Liver (tissue), 8 donors: ENCODE measurements at regions not wholly inside any gene's neighbourhood (a gene's known extent, or its start where the extent isn't known, plus 50 kb on each side); places are given as distances from the start of the nearest gene placed in this dataset.

Experiments
- DNase-seq: peaks from one replicate; pipeline ENCODE4 v3.0.0-alpha.2; 2017; ENCODE audit warnings: low spot score
- H3K27ac ChIP-seq, 2 donors: one replicate each; pipeline ENCODE4 v1.7.0; 2013; ENCODE audit warnings: inconsistent platforms in 2 of 2, low read length in 2 of 2, control low read depth in 1 of 2, low read depth in 1 of 2, mild to moderate bottlenecking in 1 of 2
- H3K27me3 ChIP-seq, 4 donors: one replicate each; pipeline versions ENCODE4 v1.6.1 to v1.7.0; 2013; ENCODE audit warnings: low read length in 3 of 4, inconsistent platforms in 1 of 4, mild to moderate bottlenecking in 1 of 4, moderate library complexity in 1 of 4; ENCODE audit not compliant: control insufficient read depth in 4 of 4, insufficient read depth in 4 of 4
- H3K36me3 ChIP-seq, 4 donors: one replicate each; pipeline versions ENCODE4 v1.6.1 to v1.7.0; 2013; ENCODE audit warnings: low read length in 3 of 4, mild to moderate bottlenecking in 3 of 4, low read depth in 1 of 4, moderate library complexity in 1 of 4; ENCODE audit not compliant: control insufficient read depth in 4 of 4, insufficient read depth in 3 of 4
- H3K4me1 ChIP-seq, 4 donors: one replicate each; pipeline versions ENCODE4 v1.6.1 to v1.7.0; 2013; ENCODE audit warnings: low read length in 3 of 4, mild to moderate bottlenecking in 3 of 4, moderate library complexity in 1 of 4; ENCODE audit not compliant: control insufficient read depth in 4 of 4, insufficient read depth in 4 of 4
- H3K4me3 ChIP-seq, 3 donors: one replicate each; pipeline versions ENCODE4 v1.6.1 to v1.7.0; 2013; ENCODE audit warnings: low read length in 3 of 3, control low read depth in 1 of 3, low read depth in 1 of 3, mild to moderate bottlenecking in 1 of 3
- H3K9ac ChIP-seq, 2 donors: one replicate each; pipeline ENCODE4 v1.7.0; 2013; ENCODE audit warnings: low read length in 2 of 2, mild to moderate bottlenecking in 2 of 2, moderate library complexity in 2 of 2, control low read depth in 1 of 2, low read depth in 1 of 2
- H3K9me3 ChIP-seq, 4 donors: one replicate each; pipeline versions ENCODE4 v1.6.1 to v1.7.0; 2013; ENCODE audit warnings: low read length in 3 of 4; ENCODE audit not compliant: control insufficient read depth in 4 of 4
- ATF3 ChIP-seq: IDR thresholded peaks from 2 replicates; pipeline ENCODE4 v1.6.1; 2016; ENCODE audit warnings: antibody characterized with exemption
- CTCF ChIP-seq: fragments of 150-350 bp; IDR thresholded peaks from 2 replicates; pipeline ENCODE4 v1.5.1; 2017; ENCODE audit warnings: improper control_type of control experiment, low read depth, low read length; ENCODE audit not compliant: missing input control
- EGR1 ChIP-seq, 2 donors: IDR thresholded peaks; 2 replicates each; pipeline ENCODE4 v1.6.1; 2016 to 2018; ENCODE audit warnings: antibody characterized with exemption in 2 of 2, low read depth in 2 of 2
- FOXA1 ChIP-seq: IDR thresholded peaks from 2 replicates; pipeline ENCODE4 v1.6.1; 2016; ENCODE audit warnings: antibody characterized with exemption
- FOXA2 ChIP-seq: IDR thresholded peaks from 2 replicates; pipeline ENCODE4 v1.6.1; 2016; ENCODE audit warnings: antibody characterized with exemption
- GABPA ChIP-seq, 2 donors: IDR thresholded peaks in 1 of 2; conservative IDR thresholded peaks in 1 of 2; 2 replicates each; pipeline ENCODE4 v1.6.1; 2016; ENCODE audit warnings: antibody characterized with exemption in 2 of 2, mild to moderate bottlenecking in 1 of 2, moderate library complexity in 1 of 2
- HNF4A ChIP-seq, 2 donors: conservative IDR thresholded peaks; 2 replicates each; pipeline ENCODE4 v1.6.1; 2016; ENCODE audit warnings: antibody characterized with exemption in 2 of 2, mild to moderate bottlenecking in 2 of 2
- HNF4G ChIP-seq: IDR thresholded peaks from 2 replicates; pipeline ENCODE4 v1.6.1; 2016; ENCODE audit warnings: antibody characterized with exemption
- JUND ChIP-seq, 2 donors: IDR thresholded peaks; 2 replicates each; pipeline ENCODE4 v1.6.1; 2016; ENCODE audit warnings: antibody characterized with exemption in 2 of 2
- MAX ChIP-seq: IDR thresholded peaks from 2 replicates; pipeline ENCODE4 v1.6.1; 2016; ENCODE audit warnings: antibody characterized with exemption
- NR2F2 ChIP-seq: IDR thresholded peaks from 2 replicates; pipeline ENCODE4 v1.6.1; 2016; ENCODE audit warnings: antibody characterized with exemption
- RAD21 ChIP-seq, 2 donors: IDR thresholded peaks; 2 replicates each; pipeline ENCODE4 v1.6.1; 2016; ENCODE audit warnings: antibody characterized with exemption in 2 of 2, mild to moderate bottlenecking in 2 of 2
- REST ChIP-seq: IDR thresholded peaks from 2 replicates; pipeline ENCODE4 v1.6.1; 2016; ENCODE audit warnings: antibody characterized with exemption, mild to moderate bottlenecking
- RXRA ChIP-seq, 2 donors: IDR thresholded peaks; 2 replicates each; pipeline ENCODE4 v1.6.1; 2017 to 2018; ENCODE audit warnings: antibody characterized with exemption in 2 of 2, mild to moderate bottlenecking in 1 of 2
- SP1 ChIP-seq: IDR thresholded peaks from 2 replicates; pipeline ENCODE4 v1.6.1; 2018; ENCODE audit warnings: antibody characterized with exemption, mild to moderate bottlenecking
- TAF1 ChIP-seq: conservative IDR thresholded peaks from 2 replicates; pipeline ENCODE4 v1.6.1; 2016; ENCODE audit warnings: antibody characterized with exemption, mild to moderate bottlenecking
- YY1 ChIP-seq: IDR thresholded peaks from 2 replicates; pipeline ENCODE4 v1.6.1; 2016; ENCODE audit warnings: antibody characterized with exemption, mild to moderate bottlenecking
- ZBTB33 ChIP-seq: IDR thresholded peaks from 2 replicates; pipeline ENCODE4 v1.6.1; 2016; ENCODE audit warnings: antibody characterized with exemption
- WGBS: extraction: QIAGEN DNeasy Blood & Tissue Kit; methylation state at CpG from one replicate; pipeline ENCODE4 v1.1.7; 2013; 5-methylcytosine and 5-hydroxymethylcytosine counted together
- donor health status: healthy.
- donor health status: healthy.
- donor health status: healthy.
- donor health status: healthy.
- donor health status: healthy.

GRCh38 chr4:22238742-22239141 lies 277.1 kb downstream of the ADGRA3 start:
- 58% methylated on average over 5 of the region's 5 CpGs for WGBS
- Histone ChIP-seq H3K9ac (no peak overlapping the region), H3K27me3 (no peaks in the 10 kb centered on the region), H3K27ac (peak overlapping the region in 1 of 2 donors; percentile 77), H3K4me1 (peaks cover 0 to 10% (median 5%) of the 10 kb centered on the region in 4 donors), H3K9me3 (no peaks in the 10 kb centered on the region), H3K4me3 (no peak overlapping the region), H3K36me3 (no peaks in the 10 kb centered on the region)
- no peak for DNase-seq
- TF ChIP-seq CTCF = peak; percentile 6
- no peak for TF ChIP-seq RXRA (IDR thresholded peaks at IDR 0.05)

- Histone ChIP-seq H3K36me3 (no peaks in the 10 kb centered on the region), H3K4me1 (peaks cover 0 to 10% (median 5%) of the 10 kb centered on the region in 4 donors), H3K27ac (peak overlapping the region; percentile 16 to 77), H3K27me3 (no peaks in the 10 kb centered on the region), H3K4me3 (peak overlapping the region; percentile 39 to 73 (median 46)), H3K9ac (peak overlapping the region in 1 of 2 donors; percentile 12), H3K9me3 (no peaks in the 10 kb centered on the region)
- no peak for DNase-seq
- 9% methylated on average over 10 of the region's 10 CpGs for whole genome bisulfite sequencing
- TF ChIP-seq RAD21 (IDR thresholded peaks at IDR 0.05) (peak in 1 of 2 donors; percentile 31), FOXA2 (no peak), CTCF (no peak), ZBTB33 (no peak), RXRA (IDR thresholded peaks at IDR 0.05) (peak in 1 of 2 donors; percentile 20), GABPA (IDR thresholded peaks at IDR 0.05 in 1 of 2, conservative IDR thresholded peaks at IDR 0.05 in 1 of 2) (no peak), ATF3 (no peak), SP1 (peak; percentile 57), HNF4G (no peak), MAX (no peak), NR2F2 (no peak), TAF1 (no peak), JUND (IDR thresholded peaks at IDR 0.05) (no peak), REST (peak; percentile 20), FOXA1 (no peak), HNF4A (conservative IDR thresholded peaks at IDR 0.05) (peak; percentile 68 to 74), EGR1 (IDR thresholded peaks at IDR 0.05; ENCODE audit: low read depth in 2 of 2) (no peak), YY1 (no peak)
Observed at GRCh38 chr4:22237846-22238494, 277.9 kb downstream of the ADGRA3 start.
